H1 (cell line): ENCODE measurements at regions not wholly inside any gene's neighbourhood (a gene's known extent, or its start where the extent isn't known, plus 50 kb on each side); places are given as distances from the start of the nearest gene placed in this dataset.

ENCODE experiments used
- CTCF ChIA-PET: fragments of 300-600 bp; sonication (Branson Sonifier 250); formaldehyde crosslinking; loops from one replicate; lab custom pipeline; 2021; ENCODE audit not compliant: partially characterized antibody; lab: Charles Lee
- POLR2A ChIA-PET: fragments of 300-600 bp; sonication (Branson Sonifier 250); formaldehyde crosslinking; loops from one replicate; lab custom pipeline; 2021; ENCODE audit warnings: inconsistent platforms; ENCODE audit not compliant: partially characterized antibody; lab: Charles Lee
- DNase-seq, 2 experiments: peaks; one replicate each; pipeline versions ENCODE4 v3.0.0 to v3.0.0-alpha.2; 2010 to 2022; ENCODE audit warnings: low spot score in 2 of 2, low read depth in 1 of 2, mixed read lengths in 1 of 2
- FAIRE-seq: peaks from 2 replicates; lab custom pipeline; 2011; peaks lifted over from hg19 to GRCh38; lab: Jason Lieb, UNC
- H2AFZ ChIP-seq: 2 replicates; pipeline ENCODE4 v1.8.1; 2012; ENCODE audit warnings: low read length, inconsistent platforms
- H2AK5ac ChIP-seq: 2 replicates; pipeline ENCODE4 v1.6.1; 2013; ENCODE audit warnings: low read depth, low read length
- H2BK120ac ChIP-seq: replicated peaks from 2 replicates; pipeline ENCODE3; 2013; ENCODE audit warnings: low read depth, low read length, inconsistent platforms
- H2BK12ac ChIP-seq: 2 replicates; pipeline ENCODE4 v1.6.1; 2013; ENCODE audit warnings: low read depth, low read length
- H2BK15ac ChIP-seq: 2 replicates; pipeline ENCODE4 v1.6.1; 2013; ENCODE audit warnings: low read length
- H2BK20ac ChIP-seq: 2 replicates; pipeline ENCODE4 v1.6.1; 2013; ENCODE audit warnings: low read length
- H2BK5ac ChIP-seq: 2 replicates; pipeline ENCODE4 v1.6.1; 2013; ENCODE audit warnings: low read depth, low read length
- H3K14ac ChIP-seq: 2 replicates; pipeline ENCODE4 v1.6.1; 2013; ENCODE audit warnings: inconsistent platforms; ENCODE audit not compliant: insufficient read length
- H3K18ac ChIP-seq: 2 replicates; pipeline ENCODE4 v1.6.1; 2013; ENCODE audit warnings: low read length; ENCODE audit errors: extremely low read depth
- H3K23ac ChIP-seq: 2 replicates; pipeline ENCODE4 v1.6.1; 2013; ENCODE audit warnings: inconsistent platforms; ENCODE audit not compliant: insufficient read length
- H3K23me2 ChIP-seq: 2 replicates; pipeline ENCODE4 v1.6.1; 2013; ENCODE audit warnings: low read depth, low read length
- H3K27ac ChIP-seq: 2 replicates; pipeline ENCODE4 v1.6.1; 2011; ENCODE audit warnings: low read depth, low read length, inconsistent platforms
- H3K27me3 ChIP-seq, 4 experiments: replicated peaks in 1 of 4; 1 replicate in 1 of 4; 2 replicates in 3 of 4; pipeline versions ENCODE4 v1.6.1 to v1.8.1; 2011 to 2013; ENCODE audit warnings: low read length in 3 of 4, mild to moderate bottlenecking in 3 of 4, inconsistent platforms in 2 of 4, mixed read lengths in 2 of 4, moderate library complexity in 1 of 4; ENCODE audit not compliant: control insufficient read depth in 3 of 4, insufficient read depth in 3 of 4; ENCODE audit errors: extremely low read depth in 1 of 4
- H3K36me3 ChIP-seq, 4 experiments: 2 replicates each; pipeline versions ENCODE4 v1.6.1 to v1.8.1; 2011 to 2013; ENCODE audit warnings: mild to moderate bottlenecking in 4 of 4, low read length in 3 of 4, moderate library complexity in 2 of 4, control low read depth in 1 of 4, inconsistent platforms in 1 of 4; ENCODE audit not compliant: insufficient read depth in 4 of 4, control insufficient read depth in 2 of 4
- H3K4ac ChIP-seq: replicated peaks from 2 replicates; pipeline ENCODE3; 2013; ENCODE audit warnings: low read length, low read depth, mixed read lengths, inconsistent platforms; ENCODE audit not compliant: insufficient read length
- H3K4me1 ChIP-seq, 4 experiments: replicated peaks in 1 of 4; 1 replicate in 1 of 4; 2 replicates in 3 of 4; pipeline versions ENCODE4 v1.6.1 to v1.8.1; 2011 to 2013; ENCODE audit warnings: low read length in 3 of 4, inconsistent platforms in 2 of 4, mixed read lengths in 1 of 4; ENCODE audit not compliant: insufficient read depth in 4 of 4, control insufficient read depth in 3 of 4
- H3K4me2 ChIP-seq, 2 experiments: 2 replicates each; pipeline versions ENCODE4 v1.6.1 to v1.8.1; 2011 to 2013; ENCODE audit warnings: low read depth in 2 of 2, low read length in 2 of 2, control low read depth in 1 of 2, inconsistent platforms in 1 of 2, mild to moderate bottlenecking in 1 of 2; ENCODE audit not compliant: insufficient read depth in 1 of 2
- H3K4me3 ChIP-seq, 4 experiments: fragments of 200-600, 300-600 bp in 1 of 4; sonication (generic), shearing (Covaris generic), sonication (Bioruptor Twin) in 1 of 4; 2 replicates each; pipeline versions ENCODE4 v1.5.1 to v1.8.1; 2011 to 2016; ENCODE audit warnings: low read length in 4 of 4, low read depth in 3 of 4, control low read depth in 2 of 4, inconsistent platforms in 2 of 4, mild to moderate bottlenecking in 2 of 4, mixed read lengths in 1 of 4, moderate library complexity in 1 of 4; ENCODE audit not compliant: insufficient read depth in 2 of 4; ENCODE audit errors: extremely low read depth in 1 of 4
- H3K56ac ChIP-seq: replicated peaks from 2 replicates; pipeline ENCODE3; 2013; ENCODE audit warnings: low read depth, mild to moderate bottlenecking, mixed read lengths, low read length, inconsistent platforms; ENCODE audit not compliant: insufficient read length
- H3K79me1 ChIP-seq: 2 replicates; pipeline ENCODE4 v1.6.1; 2013; ENCODE audit warnings: low read depth, low read length, control low read depth
- H3K79me2 ChIP-seq, 2 experiments: 2 replicates each; pipeline versions ENCODE4 v1.6.1 to v1.8.1; 2012 to 2013; ENCODE audit warnings: low read length in 2 of 2, mild to moderate bottlenecking in 2 of 2, inconsistent platforms in 1 of 2; ENCODE audit not compliant: insufficient read depth in 2 of 2, control insufficient read depth in 1 of 2
- H3K9ac ChIP-seq, 4 experiments: replicated peaks in 1 of 4; 1 replicate in 1 of 4; 2 replicates in 3 of 4; pipeline versions ENCODE4 v1.6.1 to v1.8.1; 2011 to 2013; ENCODE audit warnings: low read depth in 3 of 4, low read length in 3 of 4, control low read depth in 2 of 4, mild to moderate bottlenecking in 2 of 4, moderate library complexity in 2 of 4, inconsistent platforms in 1 of 4; ENCODE audit errors: extremely low read depth in 1 of 4
- H3K9me3 ChIP-seq, 2 experiments: 2 replicates each; pipeline versions ENCODE4 v1.6.1 to v1.8.1; 2012 to 2013; ENCODE audit warnings: mild to moderate bottlenecking in 2 of 2, moderate library complexity in 2 of 2, control low read depth in 1 of 2, inconsistent platforms in 1 of 2, low read depth in 1 of 2, low read length in 1 of 2, mixed read lengths in 1 of 2; ENCODE audit not compliant: insufficient read depth in 2 of 2
- H4K20me1 ChIP-seq, 2 experiments: replicated peaks in 1 of 2; 2 replicates each; pipeline versions ENCODE3 to v1.8.1; 2011 to 2013; ENCODE audit warnings: inconsistent platforms in 2 of 2, low read length in 2 of 2, mild to moderate bottlenecking in 1 of 2; ENCODE audit not compliant: insufficient read depth in 2 of 2, control insufficient read depth in 1 of 2
- H4K5ac ChIP-seq: 2 replicates; pipeline ENCODE4 v1.6.1; 2013; ENCODE audit warnings: low read length, low read depth, mixed read lengths, inconsistent platforms; ENCODE audit not compliant: insufficient read length
- H4K8ac ChIP-seq: 2 replicates; pipeline ENCODE4 v1.8.0; 2013; ENCODE audit warnings: mild to moderate bottlenecking, moderate library complexity, low read length, inconsistent platforms; ENCODE audit not compliant: insufficient read depth; ENCODE audit errors: extremely low read depth
- H4K91ac ChIP-seq: replicated peaks from 2 replicates; pipeline ENCODE3; 2013; ENCODE audit warnings: low read length, mixed read lengths, inconsistent platforms; ENCODE audit not compliant: insufficient read length
- CHD2 ChIP-seq: IDR thresholded peaks from 2 replicates; pipeline ENCODE4 v1.6.1; 2012; ENCODE audit warnings: low read length, improper control_type of control experiment
- E2F6 ChIP-seq: IDR thresholded peaks from 2 replicates; pipeline ENCODE4 v1.6.1; 2012; ENCODE audit warnings: inconsistent platforms
- RBBP5 ChIP-seq: IDR thresholded peaks from 2 replicates; pipeline ENCODE4 v1.7.1; 2012; ENCODE audit warnings: low read depth, mild to moderate bottlenecking, inconsistent platforms, low read length, moderate library complexity, borderline replicate concordance
- WGBS, 2 experiments: shearing (Covaris generic) in 1 of 2; methylation state at CpG; one replicate each; pipeline versions ENCODE4 v1.1.6 to v1.1.7; 2013 to 2015; ENCODE audit warnings: low lambda C conversion rate in 2 of 2, mixed read lengths in 2 of 2, inconsistent platforms in 1 of 2, low coverage in 1 of 2, missing lambda C conversion rate in 1 of 2; ENCODE audit not compliant: insufficient replicate concordance in 2 of 2, insufficient coverage in 1 of 2, insufficient read length in 1 of 2; ENCODE audit errors: extremely low coverage in 1 of 2, missing lambda C conversion rate in 1 of 2; 5-methylcytosine and 5-hydroxymethylcytosine counted together

GRCh38 chr3:182438398-182438797, 354.9 kb upstream of the ATP11B start:
- TF ChIP-seq CHD2 (no peak), RBBP5 (no peak), E2F6 (no peak)
- Histone ChIP-seq H2BK20ac (no peak overlapping the region), H3K4me2 (no peak overlapping the region), H3K4ac (no peak overlapping the region), H3K9ac (no peak overlapping the region), H3K27ac (no peak overlapping the region), H4K20me1 (no peaks in the 10 kb centered on the region), H3K23ac (no peak overlapping the region), H2BK120ac (no peak overlapping the region), H2BK5ac (no peak overlapping the region), H3K79me1 (no peaks in the 10 kb centered on the region), H2AK5ac (no peak overlapping the region), H3K36me3 (no peaks in the 10 kb centered on the region), H3K56ac (no peak overlapping the region), H2AFZ (no peak overlapping the region), H3K9me3 (no peaks in the 10 kb centered on the region), H3K14ac (no peak overlapping the region), H4K5ac (no peak overlapping the region), H2BK12ac (no peak overlapping the region), H4K8ac (no peak overlapping the region), H3K23me2 (no peaks in the 10 kb centered on the region), H3K18ac (no peak overlapping the region), H4K91ac (no peak overlapping the region), H3K27me3 (no peaks in the 10 kb centered on the region), H2BK15ac (no peak overlapping the region), H3K79me2 (no peaks in the 10 kb centered on the region), H3K4me3 (no peak overlapping the region), H3K4me1 (no peaks in the 10 kb centered on the region)
- DNase-seq = no peak
- 95% methylated on average over 1 of the region's 1 CpG; no CpG with 5 or more reads in 1 of the 2 experiments for WGBS, 2 experiments
- CTCF ChIA-PET = no interaction called here
- POLR2A ChIA-PET = interaction anchor here (0.9 kb wide), 1 partner anchor 13 kb away, joined by 4 read pairs; no protein-coding TSS in a partner anchor
- no peak for FAIRE-seq
